Vagina (tissue), 2 donors: ENCODE measurements at regions not wholly inside any gene's neighbourhood (a gene's known extent, or its start where the extent isn't known, plus 50 kb on each side); places are given as distances from the start of the nearest gene placed in this dataset.
A peak's percentile ranks its signal among the peaks of the same experiment; 100 is the strongest.

ENCODE experiments used
- DNase-seq, 2 donors: peaks; one replicate each; pipeline ENCODE4 v3.0.0-alpha.2; 2017; ENCODE audit errors: extremely low spot score in 2 of 2
- H3K27ac ChIP-seq: fragments of 200-600 bp; sonication (generic); one replicate; pipeline ENCODE4 v1.5.1; 2019
- H3K27me3 ChIP-seq: fragments of 200-600 bp; sonication (generic); one replicate; pipeline ENCODE4 v1.5.1; 2019
- H3K36me3 ChIP-seq, 2 donors: fragments of 200-600 bp; sonication (generic); one replicate each; pipeline ENCODE4 v1.5.1; 2017 to 2019
- H3K4me1 ChIP-seq: fragments of 200-600 bp; sonication (generic); one replicate; pipeline ENCODE4 v1.5.1; 2019
- H3K4me3 ChIP-seq, 2 donors: fragments of 200-600 bp; sonication (generic); 1 replicate in 1 of 2; 2 replicates in 1 of 2; pipeline ENCODE4 v1.5.1; 2016 to 2019
- H3K9me3 ChIP-seq: fragments of 200-600 bp; sonication (generic); one replicate; pipeline ENCODE4 v1.5.1; 2019
- POLR2A ChIP-seq, 2 donors: fragments of 450-650 bp; IDR thresholded peaks; one replicate each; pipeline ENCODE4 v1.6.1; 2017; ENCODE audit warnings: antibody characterized with exemption in 2 of 2, mild to moderate bottlenecking in 2 of 2, moderate library complexity in 2 of 2
- POLR2AphosphoS5 ChIP-seq, 2 donors: sonication (generic); formaldehyde crosslinking; IDR thresholded peaks; one replicate each; pipeline ENCODE4 v1.9.0; 2017; ENCODE audit warnings: antibody characterized with exemption in 2 of 2, mild to moderate bottlenecking in 2 of 2, low read depth in 1 of 2; ENCODE audit not compliant: insufficient read depth in 1 of 2
- intact Hi-C: fragments of 100-400 bp; cut with DNase I; formaldehyde crosslinking; loops from one replicate; pipeline ENCODE4 v1.15.1; 2023
- TF ChIP-seq, protein P1 (sequence below), 3 experiments: fragments of 450-650 bp in 2 of 3; fragments of 200-600 bp in 1 of 3; sonication (generic) in 1 of 3; IDR thresholded peaks; one replicate each; pipeline ENCODE4 v1.5.1; 2017 to 2019; ENCODE audit warnings: antibody characterized with exemption in 3 of 3, mild to moderate bottlenecking in 2 of 3, moderate library complexity in 2 of 3

DNA sequence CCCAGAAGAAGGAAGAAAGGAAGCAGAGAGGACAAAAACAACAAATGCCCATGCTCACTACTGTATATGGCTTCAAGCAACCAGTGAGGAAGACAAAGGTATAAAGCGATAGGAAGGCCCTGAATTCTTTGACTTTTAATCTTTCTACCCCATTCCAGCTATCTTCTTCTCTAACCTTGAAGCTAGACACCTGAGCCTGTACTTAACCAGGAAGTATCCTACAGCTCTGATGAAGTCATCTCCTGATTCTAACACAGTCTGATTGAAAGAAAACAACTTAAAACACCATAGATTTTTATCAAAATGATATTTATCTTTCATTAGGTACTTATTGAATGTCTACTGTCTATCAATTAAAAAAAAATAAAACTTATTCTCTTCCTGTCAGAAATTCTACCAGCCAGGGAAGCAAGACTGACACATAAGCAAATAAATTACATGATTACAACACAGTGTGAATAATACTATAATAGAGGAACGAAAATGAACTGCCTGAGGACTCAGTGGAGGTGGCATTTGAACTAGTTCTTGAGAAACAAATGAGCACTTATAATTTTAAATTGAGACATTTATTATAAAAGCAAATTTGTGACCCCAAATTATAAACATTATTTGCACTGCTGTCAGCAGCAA is 123.3 kb upstream of the ELL2 start:
- intact Hi-C loops: no loop called here
- no peak overlapping the region for H3K27ac ChIP-seq
- H3K36me3 ChIP-seq: no peaks in the 10 kb centered on the region

DNA sequence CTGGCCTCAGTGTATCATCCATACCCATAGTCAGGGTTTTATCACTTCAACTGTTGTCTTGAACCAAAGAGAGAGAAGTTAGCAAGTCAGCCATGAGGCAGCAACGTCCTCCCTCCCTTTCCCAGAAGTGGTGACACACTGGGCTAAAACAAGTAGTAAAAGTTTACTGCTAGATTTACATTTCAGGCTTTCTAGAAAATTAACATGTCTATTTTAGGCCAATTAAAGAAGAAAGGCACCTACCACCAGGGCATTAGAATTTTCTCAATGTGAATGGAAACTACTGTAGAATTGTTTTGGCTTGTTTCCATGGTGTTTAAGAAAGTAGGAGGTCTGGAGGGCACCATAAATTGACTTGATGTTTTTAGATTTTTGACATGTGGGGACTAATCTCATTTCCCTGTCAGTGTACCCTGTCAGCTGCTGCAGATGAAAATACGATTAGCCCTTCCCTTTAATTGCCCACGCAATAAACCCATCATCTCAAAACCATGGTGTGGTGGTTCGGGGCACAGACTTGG is 121.8 kb upstream of the ELL2 start:
- no peak for DNase-seq
- no peaks in the 10 kb centered on the region for H3K4me1 ChIP-seq
- intact Hi-C loops: no loop called here
- no peak overlapping the region for H3K27ac ChIP-seq
- TF ChIP-seq POLR2AphosphoS5 (IDR thresholded peaks at IDR 0.05; ENCODE audit: insufficient read depth in 1 of 2, low read depth in 1 of 2) (no peak), POLR2A (IDR thresholded peaks at IDR 0.05) (no peak)
- TF ChIP-seq, protein P1, sequence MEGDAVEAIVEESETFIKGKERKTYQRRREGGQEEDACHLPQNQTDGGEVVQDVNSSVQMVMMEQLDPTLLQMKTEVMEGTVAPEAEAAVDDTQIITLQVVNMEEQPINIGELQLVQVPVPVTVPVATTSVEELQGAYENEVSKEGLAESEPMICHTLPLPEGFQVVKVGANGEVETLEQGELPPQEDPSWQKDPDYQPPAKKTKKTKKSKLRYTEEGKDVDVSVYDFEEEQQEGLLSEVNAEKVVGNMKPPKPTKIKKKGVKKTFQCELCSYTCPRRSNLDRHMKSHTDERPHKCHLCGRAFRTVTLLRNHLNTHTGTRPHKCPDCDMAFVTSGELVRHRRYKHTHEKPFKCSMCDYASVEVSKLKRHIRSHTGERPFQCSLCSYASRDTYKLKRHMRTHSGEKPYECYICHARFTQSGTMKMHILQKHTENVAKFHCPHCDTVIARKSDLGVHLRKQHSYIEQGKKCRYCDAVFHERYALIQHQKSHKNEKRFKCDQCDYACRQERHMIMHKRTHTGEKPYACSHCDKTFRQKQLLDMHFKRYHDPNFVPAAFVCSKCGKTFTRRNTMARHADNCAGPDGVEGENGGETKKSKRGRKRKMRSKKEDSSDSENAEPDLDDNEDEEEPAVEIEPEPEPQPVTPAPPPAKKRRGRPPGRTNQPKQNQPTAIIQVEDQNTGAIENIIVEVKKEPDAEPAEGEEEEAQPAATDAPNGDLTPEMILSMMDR (IDR thresholded peaks at IDR 0.05): no peak
- H3K4me3 ChIP-seq: no peak overlapping the region
- H3K36me3 ChIP-seq: no peaks in the 10 kb centered on the region
- no peaks in the 10 kb centered on the region for H3K27me3 ChIP-seq
- no peaks in the 10 kb centered on the region for H3K9me3 ChIP-seq

More for the DNA sequence above, 123.3 kb upstream of the ELL2 start:
- H3K4me1 ChIP-seq: no peaks in the 10 kb centered on the region
- no peaks in the 10 kb centered on the region for H3K9me3 ChIP-seq
- TF ChIP-seq, protein P1 (IDR thresholded peaks at IDR 0.05): no peak
- TF ChIP-seq POLR2AphosphoS5 (IDR thresholded peaks at IDR 0.05; ENCODE audit: insufficient read depth in 1 of 2, low read depth in 1 of 2): peak in 1 of 2 donors; percentile 76
- DNase-seq: no peak
- no peak overlapping the region for H3K4me3 ChIP-seq
- no peaks in the 10 kb centered on the region for H3K27me3 ChIP-seq

DNA sequence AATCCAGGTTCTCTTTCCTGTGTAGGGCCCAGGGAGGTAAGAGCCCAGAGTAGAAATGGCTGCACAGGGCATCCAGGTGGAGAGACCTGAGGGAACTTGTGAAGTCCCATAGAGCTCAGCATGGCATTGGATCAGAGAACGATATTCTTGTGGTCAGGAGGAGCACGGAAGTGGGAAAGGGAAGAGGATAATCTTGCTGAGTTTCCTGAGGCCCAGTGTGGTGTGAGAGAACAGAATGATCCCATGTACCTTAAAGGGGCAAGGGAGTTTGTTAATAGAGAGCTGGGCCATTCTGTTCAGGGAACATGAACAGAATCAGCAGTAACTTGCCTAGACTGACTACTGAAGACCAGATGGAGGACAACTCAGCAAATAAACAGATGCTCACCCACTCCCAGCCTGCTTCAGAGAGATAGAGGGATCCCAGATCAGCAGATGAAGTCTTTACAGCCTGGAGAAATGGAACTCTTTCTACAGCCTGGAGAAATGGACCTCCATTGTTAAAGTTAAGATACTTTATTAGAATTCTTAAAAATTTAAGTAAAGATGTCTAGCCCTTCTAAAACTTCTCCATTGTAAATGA is 119.7 kb upstream of the ELL2 start:
- H3K4me1 ChIP-seq: no peaks in the 10 kb centered on the region
- no peak overlapping the region for H3K27ac ChIP-seq
- no peak overlapping the region for H3K4me3 ChIP-seq
- no peaks in the 10 kb centered on the region for H3K27me3 ChIP-seq
- no peaks in the 10 kb centered on the region for H3K9me3 ChIP-seq
- H3K36me3 ChIP-seq: no peaks in the 10 kb centered on the region
- intact Hi-C loops: loop anchor here (1.0 kb wide), 1 partner anchor 20 kb away; no protein-coding TSS in a partner anchor
- TF ChIP-seq, protein P1 (IDR thresholded peaks at IDR 0.05): no peak
- TF ChIP-seq POLR2AphosphoS5 (IDR thresholded peaks at IDR 0.05; ENCODE audit: insufficient read depth in 1 of 2, low read depth in 1 of 2) (no peak), POLR2A (IDR thresholded peaks at IDR 0.05) (no peak)
- DNase-seq: no peak

DNA sequence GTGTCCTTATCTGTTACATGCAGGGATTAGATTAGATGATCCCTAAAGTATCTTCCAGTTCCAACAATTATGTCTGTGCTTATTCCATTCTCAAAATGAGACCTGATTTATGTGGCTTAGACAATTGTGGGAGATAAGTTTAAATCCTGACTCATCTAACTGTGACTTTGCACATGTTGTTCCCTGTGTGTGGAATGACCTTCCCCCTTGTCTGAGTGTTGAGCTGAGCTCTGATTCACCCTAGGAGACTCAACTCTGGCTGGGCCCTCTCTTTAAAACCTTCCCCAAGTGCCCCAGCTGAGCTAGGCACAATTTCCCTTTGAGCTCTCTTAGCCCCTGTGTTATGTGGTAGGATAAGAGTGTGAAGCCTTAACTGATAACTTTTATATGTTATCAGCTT is 118.9 kb upstream of the ELL2 start:
- TF ChIP-seq POLR2AphosphoS5 (IDR thresholded peaks at IDR 0.05; ENCODE audit: insufficient read depth in 1 of 2, low read depth in 1 of 2) (peak in 1 of 2 donors; percentile 35), POLR2A (IDR thresholded peaks at IDR 0.05) (no peak)
- TF ChIP-seq, protein P1 (IDR thresholded peaks at IDR 0.05): no peak
- intact Hi-C loops: no loop called here
- no peak for DNase-seq
- no peak overlapping the region for H3K4me3 ChIP-seq
- H3K27ac ChIP-seq: no peak overlapping the region
- no peaks in the 10 kb centered on the region for H3K9me3 ChIP-seq
- H3K36me3 ChIP-seq: no peaks in the 10 kb centered on the region
- H3K27me3 ChIP-seq: no peaks in the 10 kb centered on the region
- no peaks in the 10 kb centered on the region for H3K4me1 ChIP-seq

DNA sequence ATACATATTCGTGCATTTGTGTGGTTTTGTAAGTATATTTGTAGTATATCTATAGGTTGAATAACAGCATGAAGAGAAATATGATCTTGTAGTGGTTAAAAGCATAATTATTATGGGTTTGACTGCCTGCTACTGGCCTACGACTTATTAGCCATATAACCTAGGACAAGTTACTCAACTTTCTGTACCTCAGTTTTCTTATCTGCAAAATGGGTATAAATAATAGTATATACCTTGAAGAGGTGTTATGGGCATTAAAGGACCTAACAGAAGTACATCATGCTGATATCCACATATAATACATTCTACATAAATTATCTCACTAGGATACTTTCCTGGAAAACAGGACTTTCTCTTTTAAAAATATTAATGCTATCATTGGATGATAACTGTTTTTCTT is 118.3 kb upstream of the ELL2 start:
- intact Hi-C loops: no loop called here

More for the DNA sequence above, 118.3 kb upstream of the ELL2 start:
- Histone ChIP-seq H3K4me1 (no peaks in the 10 kb centered on the region), H3K9me3 (no peaks in the 10 kb centered on the region), H3K36me3 (no peaks in the 10 kb centered on the region), H3K27ac (no peak overlapping the region), H3K4me3 (no peak overlapping the region), H3K27me3 (no peaks in the 10 kb centered on the region)
- TF ChIP-seq, protein P1 (IDR thresholded peaks at IDR 0.05): no peak
- TF ChIP-seq POLR2AphosphoS5 (IDR thresholded peaks at IDR 0.05; ENCODE audit: insufficient read depth in 1 of 2, low read depth in 1 of 2) (no peak), POLR2A (IDR thresholded peaks at IDR 0.05) (no peak)
- no peak for DNase-seq
